Neuronal stem cell (in vitro differentiated cells): ENCODE measurements at regions not wholly inside any gene's neighbourhood (a gene's known extent, or its start where the extent isn't known, plus 50 kb on each side); places are given as distances from the start of the nearest gene placed in this dataset.

Source experiments
- DNase-seq: peaks from one replicate; pipeline ENCODE4 v3.0.0-alpha.2; 2013; ENCODE audit warnings: low spot score
- H2AFZ ChIP-seq: one replicate; pipeline ENCODE4 v1.6.1; 2013; ENCODE audit warnings: mild to moderate bottlenecking, low read length, inconsistent platforms
- H2AK5ac ChIP-seq: 2 replicates; pipeline ENCODE4 v1.6.1; 2013; ENCODE audit warnings: low read depth, mild to moderate bottlenecking, inconsistent platforms, low read length, moderate library complexity, mixed read lengths
- H2BK120ac ChIP-seq: 2 replicates; pipeline ENCODE4 v1.6.1; 2013; ENCODE audit warnings: low read depth, mild to moderate bottlenecking, inconsistent platforms, low read length, moderate library complexity, mixed read lengths
- H2BK12ac ChIP-seq: one replicate; pipeline ENCODE4 v1.6.1; 2013; ENCODE audit warnings: low read length, inconsistent platforms
- H2BK15ac ChIP-seq: 2 replicates; pipeline ENCODE4 v1.6.1; 2013; ENCODE audit warnings: mild to moderate bottlenecking, low read length, inconsistent platforms, mixed read lengths
- H2BK5ac ChIP-seq: one replicate; pipeline ENCODE4 v1.6.1; 2013; ENCODE audit warnings: inconsistent platforms, mild to moderate bottlenecking, low read length, moderate library complexity
- H3K14ac ChIP-seq: one replicate; pipeline ENCODE4 v1.6.1; 2013; ENCODE audit warnings: low read length, inconsistent platforms
- H3K18ac ChIP-seq: 2 replicates; pipeline ENCODE4 v1.6.1; 2013; ENCODE audit warnings: low read length, inconsistent platforms
- H3K23ac ChIP-seq: 2 replicates; pipeline ENCODE4 v1.6.1; 2013; ENCODE audit warnings: low read depth, mild to moderate bottlenecking, mixed read lengths, low read length, inconsistent platforms; ENCODE audit not compliant: poor library complexity
- H3K27ac ChIP-seq: replicated peaks from 3 replicates; pipeline ENCODE4 v1.5.1; 2013; ENCODE audit warnings: low read length, inconsistent platforms
- H3K27me3 ChIP-seq, 3 experiments: 2 replicates each; pipeline ENCODE4 v1.6.1; 2013; ENCODE audit warnings: low read length in 3 of 3, mild to moderate bottlenecking in 2 of 3, inconsistent platforms in 1 of 3, low read depth in 1 of 3, mixed read lengths in 1 of 3, moderate library complexity in 1 of 3; ENCODE audit not compliant: control insufficient read depth in 3 of 3, insufficient read depth in 3 of 3
- H3K36me3 ChIP-seq, 2 donors: replicated peaks in 1 of 2; 2 replicates each; pipeline ENCODE4 v1.6.1; 2013; ENCODE audit warnings: low read length in 2 of 2; ENCODE audit not compliant: control insufficient read depth in 2 of 2, insufficient read depth in 2 of 2
- H3K4ac ChIP-seq: 2 replicates; pipeline ENCODE4 v1.6.1; 2013; ENCODE audit warnings: inconsistent platforms, mild to moderate bottlenecking, low read length, moderate library complexity
- H3K4me1 ChIP-seq, 2 donors: 1 replicate in 1 of 2; 2 replicates in 1 of 2; pipeline ENCODE4 v1.6.1; 2013; ENCODE audit warnings: low read length in 2 of 2, low read depth in 1 of 2; ENCODE audit not compliant: control insufficient read depth in 2 of 2, insufficient read depth in 1 of 2
- H3K4me2 ChIP-seq: one replicate; pipeline ENCODE4 v1.6.1; 2013; ENCODE audit warnings: mild to moderate bottlenecking, low read length, inconsistent platforms; ENCODE audit not compliant: insufficient read depth, poor library complexity, severe bottlenecking
- H3K4me3 ChIP-seq, 2 donors: 2 replicates each; pipeline ENCODE4 v1.5.1; 2013; ENCODE audit warnings: low read length in 2 of 2, mild to moderate bottlenecking in 2 of 2, inconsistent platforms in 1 of 2, moderate library complexity in 1 of 2
- H3K79me1 ChIP-seq: one replicate; pipeline ENCODE4 v1.6.1; 2013; ENCODE audit warnings: low read depth, mild to moderate bottlenecking, inconsistent platforms, low read length, moderate library complexity
- H3K9ac ChIP-seq: one replicate; pipeline ENCODE4 v1.6.1; 2013; ENCODE audit warnings: mild to moderate bottlenecking, low read depth, low read length, inconsistent platforms; ENCODE audit not compliant: poor library complexity
- H3K9me3 ChIP-seq, 2 donors: replicated peaks in 1 of 2; 2 replicates each; pipeline versions ENCODE3 to v1.6.1; 2013; ENCODE audit warnings: low read length in 2 of 2, mild to moderate bottlenecking in 2 of 2, inconsistent platforms in 1 of 2, low read depth in 1 of 2, mixed read lengths in 1 of 2, moderate library complexity in 1 of 2; ENCODE audit not compliant: control insufficient read depth in 2 of 2, insufficient read depth in 1 of 2
- H4K8ac ChIP-seq: one replicate; pipeline ENCODE4 v1.6.1; 2013; ENCODE audit warnings: low read depth, mild to moderate bottlenecking, inconsistent platforms, low read length, moderate library complexity
- H4K91ac ChIP-seq: one replicate; pipeline ENCODE4 v1.6.1; 2013; ENCODE audit warnings: low read length, low read depth, mild to moderate bottlenecking, inconsistent platforms; ENCODE audit not compliant: poor library complexity
- WGBS, 2 donors: extraction: QIAGEN DNeasy Blood & Tissue Kit; methylation state at CpG; one replicate each; pipeline ENCODE4 v1.1.7; 2013; ENCODE audit warnings: missing lambda C conversion rate in 2 of 2, mixed read lengths in 1 of 2; ENCODE audit not compliant: insufficient read length in 2 of 2, insufficient replicate concordance in 1 of 2; ENCODE audit errors: extremely low coverage in 2 of 2; 5-methylcytosine and 5-hydroxymethylcytosine counted together

- H3K27me3 ChIP-seq: no peaks in the 10 kb centered on the region
- no peak for DNase-seq
- no peak overlapping the region for H3K4me2 ChIP-seq
- H4K8ac ChIP-seq: no peak overlapping the region
- no peaks in the 10 kb centered on the region for H3K79me1 ChIP-seq
- H3K18ac ChIP-seq: no peak overlapping the region
- no peak overlapping the region for H3K14ac ChIP-seq
- H2BK5ac ChIP-seq: no peak overlapping the region
- no peak overlapping the region for H2AFZ ChIP-seq
- no peak overlapping the region for H3K23ac ChIP-seq
- H3K9me3 ChIP-seq: no peaks in the 10 kb centered on the region
- no peak overlapping the region for H3K9ac ChIP-seq
- no peak overlapping the region for H2BK120ac ChIP-seq
- H3K4ac ChIP-seq: no peak overlapping the region
- no peak overlapping the region for H3K4me3 ChIP-seq
- no CpG with 5 or more reads among the region's 3 CpGs for WGBS, 2 donors
- H2BK15ac ChIP-seq: no peak overlapping the region
- no peaks in the 10 kb centered on the region for H3K36me3 ChIP-seq
- H2AK5ac ChIP-seq: no peak overlapping the region
- H3K4me1 ChIP-seq: no peaks in the 10 kb centered on the region
- H3K27ac ChIP-seq: no peak overlapping the region
- no peak overlapping the region for H2BK12ac ChIP-seq
- no peak overlapping the region for H4K91ac ChIP-seq
These were observed 530.4 kb upstream of the PTPRD start for GRCh38 chr9:11142965-11143738.

DNA sequence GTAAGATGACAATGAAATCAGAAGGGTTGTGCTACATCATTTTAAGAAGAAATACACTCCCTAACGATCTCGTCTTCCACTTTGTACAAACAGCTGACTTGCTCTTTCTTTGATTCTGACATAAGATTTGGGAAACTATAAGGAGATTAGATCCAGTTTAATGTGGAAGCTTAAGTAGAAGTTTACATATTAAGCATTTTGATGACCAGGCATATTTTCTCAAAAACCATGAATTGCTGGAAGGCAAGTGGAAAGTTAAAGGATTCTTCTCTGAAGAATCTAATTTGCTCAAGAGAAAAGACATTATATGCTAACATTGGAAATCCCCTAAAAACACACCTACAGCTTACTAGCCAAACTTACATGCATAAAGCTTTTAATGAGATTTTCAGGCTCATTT, 531.9 kb upstream of the PTPRD start:
- WGBS, 2 donors: no CpG with 5 or more reads among the region's 2 CpGs
- H3K9ac ChIP-seq: no peak overlapping the region
- DNase-seq: no peak
- no peak overlapping the region for H2BK12ac ChIP-seq
- no peaks in the 10 kb centered on the region for H3K27me3 ChIP-seq
- no peaks in the 10 kb centered on the region for H3K36me3 ChIP-seq
- H2BK15ac ChIP-seq: no peak overlapping the region
- H4K8ac ChIP-seq: no peak overlapping the region
- no peak overlapping the region for H3K4ac ChIP-seq
- no peaks in the 10 kb centered on the region for H3K79me1 ChIP-seq
- H3K14ac ChIP-seq: no peak overlapping the region
- H3K4me2 ChIP-seq: no peak overlapping the region
- H3K4me3 ChIP-seq: no peak overlapping the region
- no peak overlapping the region for H2AK5ac ChIP-seq
- H2BK5ac ChIP-seq: no peak overlapping the region
- no peaks in the 10 kb centered on the region for H3K4me1 ChIP-seq
- H3K18ac ChIP-seq: no peak overlapping the region
- no peaks in the 10 kb centered on the region for H3K9me3 ChIP-seq
- no peak overlapping the region for H2BK120ac ChIP-seq
- H4K91ac ChIP-seq: no peak overlapping the region
- no peak overlapping the region for H3K27ac ChIP-seq
- no peak overlapping the region for H2AFZ ChIP-seq
- no peak overlapping the region for H3K23ac ChIP-seq

DNA sequence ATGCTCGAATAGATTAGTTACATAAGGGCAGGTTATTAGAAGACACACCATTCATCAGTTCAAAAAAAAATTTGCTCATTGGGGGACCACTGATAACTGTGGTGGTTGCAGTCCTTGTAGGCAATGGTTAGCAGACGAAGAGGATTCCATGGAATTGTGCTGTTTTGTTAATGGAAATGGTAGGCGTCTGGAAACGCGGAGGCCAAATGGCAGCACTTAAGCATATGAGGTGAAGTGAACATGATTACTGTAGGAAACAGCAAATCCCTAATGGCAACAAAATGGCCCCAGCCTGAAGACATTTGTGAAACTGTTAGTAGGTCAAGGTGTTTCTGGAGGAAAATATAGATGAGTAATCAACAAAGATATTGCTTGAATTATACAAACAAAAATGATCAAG, 535.4 kb upstream of the PTPRD start:
- Histone ChIP-seq H2BK5ac (no peak overlapping the region), H3K27me3 (no peaks in the 10 kb centered on the region), H3K18ac (no peak overlapping the region), H3K4ac (no peak overlapping the region), H3K79me1 (no peaks in the 10 kb centered on the region), H3K36me3 (no peaks in the 10 kb centered on the region), H3K9ac (no peak overlapping the region), H2BK12ac (no peak overlapping the region), H2BK120ac (no peak overlapping the region), H3K9me3 (no peaks in the 10 kb centered on the region), H3K23ac (no peak overlapping the region), H4K8ac (no peak overlapping the region), H3K4me2 (no peak overlapping the region), H2BK15ac (no peak overlapping the region), H4K91ac (no peak overlapping the region), H3K4me3 (no peak overlapping the region), H2AK5ac (no peak overlapping the region), H3K27ac (no peak overlapping the region), H2AFZ (no peak overlapping the region), H3K4me1 (no peaks in the 10 kb centered on the region), H3K14ac (no peak overlapping the region)
- DNase-seq: no peak
- WGBS, 2 donors: no CpG with 5 or more reads among the region's 5 CpGs

DNA sequence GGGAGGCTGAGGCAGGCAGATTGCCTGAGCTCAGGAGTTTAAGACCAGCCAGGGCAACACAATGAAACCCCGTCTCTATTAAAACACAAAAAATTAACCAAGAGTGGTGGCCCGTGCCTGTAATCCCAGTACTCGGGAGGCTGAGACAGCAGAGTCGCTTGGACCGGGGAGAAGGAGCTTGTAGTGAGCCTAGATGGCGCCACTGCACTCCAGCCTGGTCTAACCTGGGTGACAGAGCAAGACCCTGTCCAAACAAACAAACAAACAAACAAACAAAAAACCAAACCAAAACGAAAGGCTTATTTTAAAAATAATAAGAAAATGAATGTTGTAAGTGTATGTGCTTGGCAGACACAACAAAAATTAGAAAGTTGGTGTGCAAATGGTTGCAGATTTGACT, 536.3 kb upstream of the PTPRD start:
- Histone ChIP-seq H3K4me2 (no peak overlapping the region), H3K4me3 (no peak overlapping the region), H3K23ac (no peak overlapping the region), H3K79me1 (no peaks in the 10 kb centered on the region), H3K18ac (no peak overlapping the region), H2AFZ (no peak overlapping the region), H3K4ac (no peak overlapping the region), H3K9me3 (no peaks in the 10 kb centered on the region), H3K9ac (no peak overlapping the region), H4K91ac (no peak overlapping the region), H3K27ac (no peak overlapping the region), H3K14ac (no peak overlapping the region), H4K8ac (no peak overlapping the region), H2BK5ac (no peak overlapping the region), H2BK15ac (no peak overlapping the region), H2BK12ac (no peak overlapping the region), H2AK5ac (no peak overlapping the region), H3K36me3 (no peaks in the 10 kb centered on the region), H3K27me3 (no peaks in the 10 kb centered on the region), H2BK120ac (no peak overlapping the region), H3K4me1 (no peaks in the 10 kb centered on the region)
- no peak for DNase-seq
- no CpG with 5 or more reads among the region's 7 CpGs for WGBS, 2 donors
